Lower leg skin (tissue), 3 donors: ENCODE measurements at regions not wholly inside any gene's neighbourhood (a gene's known extent, or its start where the extent isn't known, plus 50 kb on each side); places are given as distances from the start of the nearest gene placed in this dataset.

Experiments
- POLR2A ChIP-seq, 2 donors: fragments of 450-650 bp; IDR thresholded peaks; one replicate each; pipeline ENCODE4 v1.6.1; 2016 to 2017; ENCODE audit warnings: antibody characterized with exemption in 2 of 2, mild to moderate bottlenecking in 1 of 2, moderate library complexity in 1 of 2
- TF ChIP-seq, protein P1 (sequence below), 3 donors: fragments of 450-650 bp; IDR thresholded peaks; one replicate each; pipeline ENCODE4 v1.5.1; 2016; ENCODE audit warnings: antibody characterized with exemption in 3 of 3, mild to moderate bottlenecking in 3 of 3, moderate library complexity in 2 of 3

GRCh38 chr7:91780521-91780920, 100.0 kb downstream of the MTERF1 start:
- TF ChIP-seq, protein P1, sequence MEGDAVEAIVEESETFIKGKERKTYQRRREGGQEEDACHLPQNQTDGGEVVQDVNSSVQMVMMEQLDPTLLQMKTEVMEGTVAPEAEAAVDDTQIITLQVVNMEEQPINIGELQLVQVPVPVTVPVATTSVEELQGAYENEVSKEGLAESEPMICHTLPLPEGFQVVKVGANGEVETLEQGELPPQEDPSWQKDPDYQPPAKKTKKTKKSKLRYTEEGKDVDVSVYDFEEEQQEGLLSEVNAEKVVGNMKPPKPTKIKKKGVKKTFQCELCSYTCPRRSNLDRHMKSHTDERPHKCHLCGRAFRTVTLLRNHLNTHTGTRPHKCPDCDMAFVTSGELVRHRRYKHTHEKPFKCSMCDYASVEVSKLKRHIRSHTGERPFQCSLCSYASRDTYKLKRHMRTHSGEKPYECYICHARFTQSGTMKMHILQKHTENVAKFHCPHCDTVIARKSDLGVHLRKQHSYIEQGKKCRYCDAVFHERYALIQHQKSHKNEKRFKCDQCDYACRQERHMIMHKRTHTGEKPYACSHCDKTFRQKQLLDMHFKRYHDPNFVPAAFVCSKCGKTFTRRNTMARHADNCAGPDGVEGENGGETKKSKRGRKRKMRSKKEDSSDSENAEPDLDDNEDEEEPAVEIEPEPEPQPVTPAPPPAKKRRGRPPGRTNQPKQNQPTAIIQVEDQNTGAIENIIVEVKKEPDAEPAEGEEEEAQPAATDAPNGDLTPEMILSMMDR (IDR thresholded peaks at IDR 0.05) = no peak
- no peak for TF ChIP-seq POLR2A (IDR thresholded peaks at IDR 0.05)
